NCI-H1092 treated with DMSO at 0.1 percent for 48 hours (cell line): ENCODE measurements at regions not wholly inside any gene's neighbourhood (a gene's known extent, or its start where the extent isn't known, plus 50 kb on each side); places are given as distances from the start of the nearest gene placed in this dataset.

Source experiments
- DNase-seq: peaks from one replicate; lab custom pipeline; 2025; lab: John Stamatoyannopoulos, UW

DNA sequence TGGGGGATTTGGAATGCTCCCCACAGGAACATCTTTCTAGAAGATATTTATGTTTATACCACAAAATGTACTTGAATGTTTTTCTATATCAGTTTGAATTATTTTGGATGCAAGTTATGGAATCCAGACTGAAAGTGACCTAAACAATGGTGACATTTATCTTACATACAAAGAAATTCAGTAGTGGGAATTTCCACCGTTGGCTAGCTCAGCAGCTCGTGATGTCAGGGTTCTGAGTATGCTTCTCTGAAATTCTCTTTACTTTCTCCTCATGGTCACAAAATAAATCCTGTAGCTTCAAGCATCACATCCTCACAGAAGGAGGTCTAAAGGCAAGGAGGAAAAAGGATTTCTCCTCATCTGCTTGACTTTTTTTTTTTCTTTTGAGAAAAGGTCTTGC lies 105.3 kb downstream of the AKAIN1 start:
- no peak for DNase-seq

DNA sequence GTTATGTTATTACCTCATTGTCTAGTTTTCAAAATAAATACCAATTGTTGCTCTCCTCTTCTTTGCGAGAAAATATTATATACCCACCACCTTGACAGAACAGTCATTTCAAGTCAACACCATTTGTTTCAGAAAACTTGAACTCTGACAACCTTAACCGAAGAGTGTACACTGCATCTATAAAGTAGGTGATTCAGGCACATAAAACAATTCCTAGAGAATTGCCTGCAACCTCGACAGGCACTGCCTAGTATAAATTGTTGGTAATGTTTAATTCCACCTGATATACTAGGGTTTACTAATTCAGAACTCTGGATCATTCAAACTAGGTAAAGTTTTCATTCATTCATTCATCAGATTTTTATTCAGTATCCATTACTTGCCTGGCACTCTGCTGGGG lies 121.8 kb downstream of the AKAIN1 start:
- DNase-seq = no peak

DNA sequence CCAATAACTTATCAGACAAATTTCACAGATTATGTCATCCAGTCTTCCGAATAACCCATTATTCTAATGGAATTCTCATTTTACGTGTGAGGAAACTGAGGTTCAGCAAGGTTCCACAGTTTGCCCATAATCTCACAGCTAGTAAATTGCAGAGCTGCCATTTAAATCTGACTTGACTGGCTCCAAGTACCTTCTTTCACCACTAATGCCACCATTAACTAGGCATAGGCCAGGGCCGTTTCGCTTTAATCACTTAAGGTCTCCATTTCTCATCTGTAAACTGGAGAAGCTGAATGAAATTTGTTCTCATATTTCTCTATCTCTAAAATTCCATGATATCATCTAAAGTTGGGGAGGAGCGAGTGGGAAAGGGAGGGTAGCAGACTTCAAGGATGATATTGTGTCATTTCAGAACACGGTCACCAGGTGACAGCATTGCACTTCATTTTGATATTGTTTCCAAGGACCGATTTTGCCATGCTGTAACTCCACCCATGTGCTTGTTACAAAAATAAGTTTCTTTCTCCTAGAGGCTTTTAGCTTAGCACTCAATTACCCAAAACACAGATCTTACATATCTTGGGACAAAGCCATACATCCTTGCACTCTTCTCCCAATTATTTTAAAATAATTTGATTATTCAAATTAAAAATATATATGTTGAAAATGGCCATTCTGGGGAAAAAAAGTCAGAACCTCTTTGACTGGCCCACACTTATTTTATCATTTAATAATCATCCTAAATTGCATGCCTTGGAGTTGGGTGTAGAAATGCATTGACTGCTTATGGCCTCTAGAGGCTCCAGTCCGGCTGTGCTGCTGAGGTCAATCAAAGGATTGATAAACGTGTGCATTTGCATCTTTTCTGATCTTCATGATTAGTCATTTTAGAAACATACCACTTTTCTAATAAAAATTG lies 123.8 kb downstream of the AKAIN1 start:
- peak; percentile 13 for DNase-seq

DNA sequence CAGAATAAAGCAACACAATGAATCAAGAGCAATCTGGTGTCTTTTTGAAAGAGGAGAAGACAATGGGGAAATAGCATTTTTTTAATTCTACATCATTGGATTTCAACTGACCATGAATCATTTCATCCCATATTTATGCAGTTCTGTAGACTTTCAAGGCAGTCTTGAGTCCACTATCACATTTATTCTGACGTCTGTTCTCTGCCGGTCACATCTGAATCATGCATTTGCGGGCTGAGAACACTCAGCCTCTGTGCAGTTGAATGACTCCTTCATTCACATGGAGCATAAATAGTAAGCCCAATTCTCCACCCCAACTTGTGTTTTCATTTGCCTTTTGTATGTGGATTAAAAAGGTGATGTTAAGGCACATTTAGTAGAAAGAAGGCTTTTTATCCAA lies 128.2 kb downstream of the AKAIN1 start:
- no peak for DNase-seq

DNA sequence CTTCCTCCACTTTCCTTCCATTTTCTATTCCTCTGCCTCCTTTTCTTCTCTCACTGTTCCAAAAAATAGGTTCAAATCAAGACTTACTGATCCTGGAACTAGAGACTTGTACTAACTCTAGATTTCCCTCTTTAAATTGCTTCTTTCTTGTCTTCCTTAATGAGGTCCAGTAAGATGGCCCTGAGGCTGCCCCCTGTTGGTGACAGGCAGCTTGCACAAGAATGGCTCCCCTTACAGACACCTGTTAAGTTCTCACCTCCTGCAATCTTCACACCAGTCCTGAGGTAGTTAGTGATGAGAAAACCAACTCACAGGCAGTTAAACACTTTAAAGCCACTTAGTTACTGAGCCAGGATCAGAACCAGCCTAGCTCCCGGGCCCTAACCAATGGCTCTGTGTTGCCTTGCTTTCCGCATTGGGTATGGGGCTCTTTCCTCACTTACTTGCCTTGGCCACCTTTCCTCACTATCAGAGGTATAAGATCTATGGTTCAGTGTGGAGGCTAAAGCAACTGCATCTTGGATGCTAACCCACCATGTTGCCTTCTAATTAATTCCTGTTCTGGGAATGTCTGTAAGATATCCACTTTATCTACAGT lies 130.6 kb downstream of the AKAIN1 start:
- no peak for DNase-seq

DNA sequence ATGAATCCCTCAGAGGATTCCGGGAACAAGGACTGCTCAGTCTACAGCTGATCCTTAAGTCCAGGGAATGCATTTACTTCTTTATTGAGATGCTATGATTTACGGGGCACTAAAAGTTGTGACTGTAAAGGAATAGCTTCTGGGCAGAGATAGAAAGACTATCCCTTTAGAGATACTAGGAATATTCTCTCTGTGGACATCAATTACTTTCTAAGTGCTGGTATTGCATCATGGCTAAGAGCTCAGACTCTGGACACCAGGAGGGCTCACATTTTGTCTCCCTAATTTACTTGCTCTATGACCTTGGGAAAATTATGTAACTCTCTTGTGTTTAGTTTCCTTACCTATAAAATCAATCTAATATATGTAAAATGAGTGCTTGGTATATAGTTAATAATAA lies 131.4 kb downstream of the AKAIN1 start:
- DNase-seq = no peak

DNA sequence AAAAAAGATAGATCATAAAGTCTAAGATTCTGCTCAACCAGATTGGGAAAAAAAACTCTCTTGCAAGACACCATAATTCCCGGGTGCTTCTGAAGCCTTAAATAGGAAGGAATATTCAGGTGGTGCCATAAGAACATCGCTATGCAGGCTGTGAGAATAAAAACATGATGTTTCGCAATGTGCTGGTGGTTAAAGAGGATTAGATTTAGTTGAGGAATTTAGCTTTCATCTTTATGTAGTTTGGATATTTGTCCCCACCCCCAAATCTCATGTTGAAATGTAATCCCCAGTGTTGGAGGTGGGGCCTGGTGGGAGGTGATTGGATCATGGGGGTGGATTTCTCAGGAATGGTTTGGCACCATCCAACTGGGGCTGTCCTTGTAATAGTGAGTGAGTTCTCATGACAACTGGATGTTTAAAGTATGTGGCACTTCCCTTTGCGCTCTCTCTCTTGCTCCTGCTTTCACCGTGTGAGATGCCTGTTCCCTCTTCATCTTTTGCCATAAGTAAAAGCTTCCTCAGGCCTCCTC lies 132.2 kb downstream of the AKAIN1 start:
- DNase-seq = no peak

DNA sequence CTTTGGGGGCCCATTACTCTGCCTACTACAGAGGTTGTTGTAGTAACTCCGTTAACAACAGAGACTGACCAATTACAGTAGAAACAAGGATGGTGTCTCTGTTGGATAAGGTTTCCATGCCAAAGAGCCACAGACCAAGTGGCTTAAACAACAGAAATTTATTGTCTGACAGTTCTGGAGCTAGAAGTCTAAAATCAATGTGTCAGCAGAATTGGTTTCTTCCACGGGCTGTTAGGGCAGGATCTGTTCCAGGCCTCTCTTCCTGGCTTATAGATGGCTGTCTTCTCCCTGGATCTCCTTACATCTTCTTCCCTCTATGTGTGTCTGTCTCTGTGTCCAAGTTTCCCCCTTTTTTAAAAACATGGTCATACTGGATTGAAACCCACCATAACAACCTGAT lies 135.3 kb downstream of the AKAIN1 start:
- no peak for DNase-seq

DNA sequence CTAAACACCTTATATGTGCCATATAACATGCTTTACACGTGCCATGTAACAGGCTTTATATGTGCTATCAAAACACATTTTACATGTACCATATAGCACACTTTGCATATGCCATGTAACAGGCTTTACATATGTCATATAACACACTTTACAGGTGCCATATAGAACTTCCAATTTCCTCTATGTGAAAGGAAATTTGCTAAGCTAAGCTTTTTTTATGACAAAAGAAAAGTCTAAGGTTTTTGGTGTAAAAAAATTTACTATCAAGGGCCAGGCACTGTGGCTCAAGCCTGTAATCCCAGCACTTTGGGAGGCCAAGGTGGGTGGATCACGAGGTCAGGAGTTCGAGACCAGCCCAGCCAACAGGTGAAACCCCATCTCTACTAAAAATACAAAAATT lies 136.5 kb downstream of the AKAIN1 start:
- no peak for DNase-seq

DNA sequence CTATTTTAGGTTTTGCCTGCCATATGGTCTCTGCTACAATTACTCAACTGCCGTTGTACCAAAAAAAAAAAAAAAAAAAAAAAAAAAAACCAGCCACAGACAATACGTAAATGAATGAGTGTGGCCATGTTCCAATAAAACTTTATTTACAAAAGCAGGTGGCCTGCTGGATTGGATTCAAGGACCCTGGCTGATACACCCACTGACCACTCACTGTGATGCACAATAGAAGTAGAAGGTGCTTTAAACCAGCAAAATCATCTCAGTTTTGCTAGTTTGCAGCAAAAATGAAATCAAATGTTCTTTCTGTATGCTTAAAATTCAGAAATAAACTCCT lies 137.4 kb downstream of the AKAIN1 start:
- DNase-seq = no peak

DNA sequence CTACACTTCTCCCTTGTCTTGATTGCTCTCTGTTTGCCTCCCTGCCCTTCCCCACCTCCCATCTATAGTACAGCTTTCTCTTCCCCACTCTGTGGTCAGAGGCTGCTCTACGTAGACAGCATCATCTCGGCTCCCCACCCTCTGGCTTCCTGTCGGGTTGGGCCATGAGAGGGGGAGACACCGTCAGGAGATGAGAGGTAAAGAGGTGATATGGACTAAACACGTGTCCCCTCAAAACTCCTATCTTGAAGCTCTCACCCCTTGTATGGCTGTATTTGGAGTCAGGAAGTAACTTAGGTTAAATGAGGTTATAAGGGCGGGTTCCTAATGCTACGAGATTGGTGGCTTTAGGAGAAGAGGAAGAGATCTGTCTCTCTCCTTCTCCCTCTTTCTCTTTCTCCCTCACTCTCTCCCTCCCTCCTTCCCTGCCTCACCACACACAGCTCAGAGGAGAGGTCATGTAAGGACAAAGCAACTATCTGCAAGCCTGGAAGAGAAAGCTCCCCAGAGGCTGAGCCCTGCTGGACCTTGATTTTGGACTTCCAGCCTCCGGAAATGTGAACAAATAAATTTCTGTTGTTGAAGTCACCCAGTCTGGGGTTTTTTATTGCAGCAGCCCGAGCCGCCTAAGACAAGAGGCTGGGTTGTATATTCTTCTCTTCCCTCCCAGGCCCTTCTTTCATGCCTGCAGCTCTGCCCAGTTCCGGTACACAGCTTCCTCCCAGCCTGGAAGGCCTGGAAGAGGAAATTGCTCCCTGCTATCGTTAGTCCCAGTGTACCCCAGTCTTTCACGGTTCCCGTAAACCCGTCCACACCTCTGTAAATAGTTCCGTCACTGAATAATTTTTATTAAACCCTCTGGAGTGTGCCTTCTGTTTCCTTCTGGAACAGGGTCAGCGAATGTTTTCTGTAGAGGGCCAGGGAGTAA lies 138.0 kb downstream of the AKAIN1 start:
- peak; percentile 17 for DNase-seq

DNA sequence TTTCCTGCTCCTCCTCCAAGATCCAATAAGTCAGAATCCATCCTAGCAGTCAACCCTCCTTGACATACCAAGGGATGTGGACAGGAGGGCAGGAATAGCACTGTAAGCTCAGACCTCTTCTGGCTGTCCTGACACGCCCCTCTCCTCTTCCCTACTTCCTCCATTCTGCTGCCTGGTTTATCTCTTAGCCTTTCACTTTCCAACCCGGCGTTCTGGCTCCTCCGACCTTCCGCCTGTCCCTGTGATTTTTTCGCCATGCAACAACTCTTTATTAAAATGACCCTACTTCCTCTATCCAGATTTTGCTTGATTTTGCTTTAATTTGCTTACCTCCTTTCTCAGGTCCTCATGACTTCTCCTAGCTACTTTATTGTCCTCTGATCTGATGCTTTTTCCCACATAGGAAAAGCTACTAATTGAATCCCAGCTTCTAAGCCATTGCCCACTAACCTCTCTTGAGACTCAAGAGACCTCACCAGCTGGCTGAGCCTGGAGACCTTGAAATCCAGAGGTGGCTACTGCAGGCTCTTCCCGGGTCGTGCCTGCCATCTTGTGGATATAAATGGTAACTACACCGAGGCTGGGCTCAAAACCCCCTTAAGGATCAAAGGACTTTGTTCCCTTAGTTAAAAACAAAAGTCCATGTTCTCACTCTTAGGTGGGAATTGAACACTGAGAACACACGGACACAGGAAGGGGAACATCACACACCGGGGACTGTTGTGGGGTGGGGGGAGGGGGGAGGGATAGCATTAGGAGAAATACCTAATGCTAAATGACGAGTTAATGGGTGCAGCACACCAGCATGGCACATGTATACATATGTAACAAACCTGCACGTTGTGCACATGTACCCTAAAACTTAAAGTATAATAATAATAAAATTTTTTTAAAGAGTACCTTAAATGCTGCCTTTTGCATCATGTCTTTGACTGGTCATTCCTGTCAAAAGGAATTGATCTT lies 139.4 kb downstream of the AKAIN1 start:
- peak; percentile 11 for DNase-seq

DNA sequence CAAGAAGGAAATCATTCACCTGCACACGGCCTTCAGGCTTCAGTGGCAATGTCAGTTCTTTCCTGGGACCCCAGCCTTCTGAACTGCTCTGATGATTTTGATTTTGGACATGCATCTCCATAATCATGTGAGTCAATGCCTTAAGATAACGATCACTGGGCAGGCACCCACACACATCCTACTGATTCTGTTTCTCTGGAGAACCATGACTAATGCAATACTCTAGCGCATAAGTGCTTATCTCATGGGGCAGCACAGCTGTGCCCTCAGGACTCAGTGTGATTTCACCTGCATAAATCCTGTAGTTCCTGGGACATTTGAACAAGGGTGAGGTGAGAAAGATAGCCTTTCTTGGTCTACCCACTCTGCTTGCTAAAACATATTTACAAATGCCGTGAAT lies 144.6 kb downstream of the AKAIN1 start:
- no peak for DNase-seq

DNA sequence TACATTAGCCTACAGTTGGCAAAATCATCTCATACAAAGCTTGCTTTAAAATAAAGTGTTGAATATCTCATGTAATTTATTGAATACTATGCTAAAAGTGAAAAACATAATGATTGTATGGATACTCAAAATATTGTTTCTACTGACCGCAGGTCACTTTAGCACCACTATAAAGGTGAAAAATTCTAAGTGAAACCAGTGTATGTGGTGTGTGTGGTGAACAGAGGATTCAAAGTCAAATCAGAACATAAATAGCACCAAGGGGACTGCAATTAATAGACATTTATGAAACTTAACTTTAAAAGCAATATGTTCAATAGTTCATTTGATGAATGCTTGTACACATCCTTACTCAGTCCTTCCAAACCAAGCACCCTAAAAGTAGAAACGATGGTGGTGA lies 145.8 kb downstream of the AKAIN1 start:
- no peak for DNase-seq

DNA sequence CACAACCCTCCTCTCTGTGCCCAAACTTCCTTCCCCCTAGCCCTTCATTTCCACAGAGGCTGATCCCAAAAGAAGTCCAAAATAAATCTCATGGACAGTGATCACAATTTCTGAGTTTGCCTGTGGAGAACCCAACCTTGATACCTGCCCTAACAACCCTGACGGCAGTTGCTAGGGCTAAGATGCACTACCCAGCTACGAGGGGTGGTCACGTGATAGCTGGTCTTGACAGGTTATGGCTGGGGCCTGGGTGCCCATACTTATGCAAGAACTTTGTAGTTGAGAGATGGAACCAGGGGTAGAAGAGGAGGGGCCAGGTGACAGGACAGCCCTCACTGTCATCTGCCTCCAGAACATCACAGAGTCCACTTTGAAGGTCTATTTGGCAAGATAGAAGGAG lies 147.9 kb downstream of the AKAIN1 start:
- DNase-seq = no peak

DNA sequence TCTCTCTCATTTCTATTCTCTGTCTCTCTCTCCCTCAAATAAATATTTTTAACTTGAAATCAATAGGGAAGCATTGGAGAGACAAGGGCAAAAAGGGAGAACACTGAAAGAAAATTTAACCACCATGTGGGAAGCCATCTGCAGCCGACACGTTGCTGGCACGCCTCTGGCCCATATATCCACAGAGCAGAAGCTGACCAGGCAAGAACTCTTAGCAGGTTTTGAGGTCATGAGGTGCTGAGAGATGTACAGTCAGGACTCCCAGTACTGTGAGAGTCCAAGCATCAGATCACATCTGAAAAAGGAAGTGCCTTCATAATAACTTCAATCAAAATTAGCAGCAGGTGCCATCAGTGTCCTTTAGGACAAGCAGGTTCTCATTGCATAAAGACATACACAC lies 156.6 kb downstream of the AKAIN1 start:
- no peak for DNase-seq

DNA sequence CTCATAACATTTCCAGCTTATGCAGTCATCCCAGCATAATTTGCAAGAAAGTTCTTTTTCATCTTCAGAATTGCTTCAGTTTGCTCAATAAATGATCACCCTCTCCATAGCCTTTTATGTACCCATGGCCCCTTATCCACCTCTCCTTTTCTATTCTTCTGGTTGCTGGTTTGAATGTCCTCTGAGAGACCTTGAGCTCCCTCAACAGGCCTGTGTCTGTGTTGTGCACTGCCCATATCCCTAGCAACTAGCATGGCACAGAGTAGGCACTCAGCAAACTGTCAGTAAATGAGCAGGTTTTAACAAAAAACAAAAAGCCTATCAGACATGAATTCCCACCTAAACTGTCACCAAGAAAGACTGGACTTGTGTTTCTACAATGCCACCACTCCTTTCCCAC lies 160.5 kb downstream of the AKAIN1 start:
- no peak for DNase-seq

DNA sequence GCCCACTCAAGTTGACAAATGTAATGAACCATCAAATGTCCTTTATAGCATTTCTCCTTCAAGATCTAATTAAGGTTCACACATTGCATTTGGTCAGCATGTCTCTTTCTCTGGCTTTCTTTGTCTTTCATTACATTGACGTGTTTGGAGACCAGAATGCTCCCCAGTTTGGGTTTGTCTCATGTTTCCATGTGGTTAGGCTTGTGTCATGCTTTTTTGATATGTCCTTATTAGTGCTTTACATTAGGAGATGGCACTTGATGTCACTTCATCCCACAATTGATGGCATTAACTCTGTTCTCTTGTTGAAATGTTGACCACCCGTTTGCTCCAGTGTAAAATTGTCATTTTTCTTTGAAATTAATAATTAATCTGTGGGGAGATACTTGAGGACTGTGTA lies 165.8 kb downstream of the AKAIN1 start:
- no peak for DNase-seq

DNA sequence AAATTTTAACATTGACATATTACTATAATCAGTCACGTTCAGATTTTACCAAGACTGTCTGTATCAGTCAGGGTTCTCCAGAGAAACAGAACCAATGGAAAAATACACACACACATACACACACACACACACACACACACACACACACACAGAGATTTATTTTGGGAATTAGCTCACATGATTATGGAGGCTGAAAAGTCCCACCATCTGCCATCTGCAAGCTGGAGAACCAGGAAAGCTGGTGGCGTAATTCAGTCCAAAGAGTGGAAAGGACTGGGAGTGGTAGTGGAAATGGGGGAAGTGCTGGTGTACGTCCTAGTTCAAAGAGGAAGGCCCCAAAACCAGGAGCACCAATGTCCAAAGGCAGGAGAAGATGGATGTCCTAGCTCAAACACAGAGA lies 166.4 kb downstream of the AKAIN1 start:
- DNase-seq = no peak

DNA sequence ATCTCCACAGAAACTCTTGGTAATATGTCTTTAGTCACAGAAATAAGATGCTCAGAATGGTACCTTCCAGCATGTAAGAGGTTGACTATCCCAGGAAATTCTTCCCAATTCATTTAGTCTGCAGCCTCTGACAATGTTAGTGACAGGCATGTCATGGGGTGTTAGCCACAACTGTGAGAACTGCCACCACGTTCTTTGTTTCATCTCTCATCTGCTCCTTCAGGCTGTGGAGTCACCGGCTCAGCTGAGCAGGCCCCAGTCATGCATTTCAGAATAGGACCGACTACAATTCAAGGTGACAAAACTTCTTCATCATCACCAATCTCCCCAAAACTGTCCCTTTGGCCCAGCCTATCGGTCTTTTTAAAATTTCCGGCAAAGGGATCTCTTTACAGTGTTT lies 167.5 kb downstream of the AKAIN1 start:
- no peak for DNase-seq

DNA sequence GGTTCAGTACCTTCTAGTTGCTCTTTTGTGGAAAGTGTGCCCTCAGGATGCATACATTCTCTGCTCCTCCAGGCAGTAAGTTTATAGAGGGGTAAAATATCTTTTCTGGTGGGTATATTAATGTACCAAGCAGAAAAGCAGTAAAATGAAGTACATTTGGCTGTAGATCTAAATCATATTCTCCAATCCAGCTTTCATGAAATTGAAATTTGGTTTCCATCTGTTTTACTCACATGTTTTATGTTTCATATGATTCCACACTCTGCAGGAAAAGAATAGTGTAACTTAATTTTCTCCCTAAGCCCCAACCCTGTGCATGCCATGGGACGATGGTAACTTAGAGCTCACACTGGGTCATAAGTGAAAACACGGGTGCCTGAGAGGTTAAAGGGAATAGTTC lies 172.3 kb downstream of the AKAIN1 start:
- no peak for DNase-seq
